Occipital lobe (tissue), 1 donor: ENCODE measurements at regions not wholly inside any gene's neighbourhood (a gene's known extent, or its start where the extent isn't known, plus 50 kb on each side); places are given as distances from the start of the nearest gene placed in this dataset.
"Not testable (repeated sequence)": the region's sequence is repeated elsewhere in the genome, so short reads cannot be mapped to it uniquely, and the experiment has no call there.

Experiments
- DNase-seq: peaks from one replicate; lab custom pipeline; 2025; lab: John Stamatoyannopoulos, UW

DNA sequence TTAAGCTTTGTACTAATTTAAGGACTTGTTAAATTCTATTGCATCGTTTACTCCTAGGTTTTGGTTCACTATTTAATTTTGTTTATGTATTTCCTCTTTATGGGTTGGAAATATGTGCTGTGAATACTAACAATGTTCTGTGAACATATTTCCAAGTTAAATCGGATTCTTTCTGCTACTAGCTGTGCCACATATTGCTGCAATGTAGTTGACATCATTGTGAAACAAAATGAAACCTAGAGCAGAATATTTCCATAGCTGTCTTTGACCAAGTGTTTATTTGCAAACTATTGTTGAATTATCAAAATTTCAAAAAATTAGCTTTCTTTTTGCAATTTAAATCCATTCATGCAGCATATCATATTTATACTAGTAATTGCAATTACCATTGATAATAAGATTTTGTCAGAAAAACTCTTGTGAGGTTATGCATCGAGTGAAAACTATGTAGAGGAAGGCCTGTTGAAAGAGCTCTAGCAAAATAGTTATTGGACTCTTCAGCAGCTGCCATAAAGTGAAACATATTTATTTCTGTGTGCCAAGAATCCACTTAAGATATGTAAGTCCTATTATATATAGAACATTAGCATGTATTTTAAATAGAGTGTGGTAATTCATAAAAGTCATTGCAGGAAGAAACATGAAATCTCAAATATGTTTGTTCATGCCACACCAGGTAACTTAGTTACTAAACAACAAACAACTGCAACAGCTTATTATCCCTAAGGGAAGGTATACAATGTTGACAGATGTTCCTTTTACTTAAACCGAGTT, 575.1 kb downstream of the SLITRK6 start:
- DNase-seq = no peak

DNA sequence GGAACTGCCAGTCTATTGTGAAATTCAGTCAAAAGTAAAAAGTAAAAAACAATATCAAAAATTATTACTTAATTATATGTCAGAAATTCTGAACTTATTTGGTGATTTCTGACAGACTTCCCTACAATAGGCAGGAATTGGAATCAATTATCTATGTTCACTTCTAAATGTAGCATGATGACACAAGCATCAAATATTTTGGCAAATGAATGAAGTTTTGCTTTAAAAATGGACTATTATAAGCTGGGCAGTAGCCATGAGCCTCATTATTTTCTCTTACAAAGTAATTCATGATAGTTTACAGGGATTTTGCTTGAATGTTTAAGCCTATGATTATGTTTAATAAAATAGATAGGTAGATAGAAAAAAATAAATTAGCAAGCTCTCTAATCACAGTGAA, 582.6 kb downstream of the SLITRK6 start:
- no peak for DNase-seq

DNA sequence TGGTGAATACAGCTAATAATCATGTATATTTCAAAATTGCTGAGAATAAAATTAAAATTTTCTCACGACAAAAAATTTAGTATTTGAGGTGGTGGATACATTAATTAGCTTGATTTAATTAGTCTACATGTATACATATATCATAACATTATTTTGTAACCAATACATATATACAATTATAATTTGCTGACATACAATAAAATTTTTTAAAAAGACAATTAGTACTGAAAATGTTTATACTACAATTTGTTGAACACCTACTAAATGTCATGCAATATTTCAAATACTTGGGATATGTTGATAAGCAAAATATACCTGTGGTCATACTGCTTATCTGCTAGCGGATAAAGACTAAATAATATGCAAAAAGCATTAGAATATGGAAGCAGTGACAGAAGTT, 586.5 kb downstream of the SLITRK6 start:
- DNase-seq = no peak

- DNase-seq = no peak
Observed at GRCh38 chr13:85204668-85205344, 594.4 kb downstream of the SLITRK6 start.

DNA sequence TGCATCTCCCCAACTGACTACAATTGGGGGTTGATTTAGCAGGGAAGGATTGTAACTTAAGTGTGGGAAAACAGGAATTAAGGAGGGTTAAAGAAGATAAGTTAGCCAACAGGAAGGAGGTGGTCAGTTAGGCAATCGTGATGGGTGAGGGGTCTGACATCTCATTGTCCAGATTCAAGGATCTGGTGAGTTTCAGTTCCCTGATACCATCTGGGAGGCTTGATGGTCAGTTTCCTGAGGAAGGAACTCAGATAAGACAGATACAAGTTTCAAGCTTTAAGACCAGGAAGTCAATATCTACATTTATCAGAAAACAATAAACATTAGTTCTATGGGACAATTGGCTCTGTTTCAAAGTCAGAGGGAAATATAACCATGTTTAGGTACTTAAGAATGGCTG, 601.8 kb downstream of the SLITRK6 start:
- no peak for DNase-seq

DNA sequence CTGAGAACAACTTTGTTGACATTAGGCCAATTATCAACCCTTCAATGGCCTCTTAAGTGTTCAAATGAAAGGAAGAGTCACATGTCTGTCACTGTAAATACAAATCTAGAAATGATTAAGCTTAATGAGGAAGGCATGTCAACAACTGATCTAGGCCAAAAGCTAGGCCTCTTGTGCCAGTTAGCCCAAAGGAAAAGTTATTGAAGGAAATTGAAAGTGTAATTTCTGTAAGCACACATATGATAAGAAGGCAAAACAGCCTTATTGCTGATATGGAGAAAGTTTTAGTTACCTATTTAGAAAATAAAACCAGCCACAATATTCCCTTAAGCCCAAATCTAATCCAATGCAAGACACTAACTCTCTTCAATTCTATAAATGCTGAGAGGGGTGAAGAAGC, 604.7 kb downstream of the SLITRK6 start:
- no peak for DNase-seq

DNA sequence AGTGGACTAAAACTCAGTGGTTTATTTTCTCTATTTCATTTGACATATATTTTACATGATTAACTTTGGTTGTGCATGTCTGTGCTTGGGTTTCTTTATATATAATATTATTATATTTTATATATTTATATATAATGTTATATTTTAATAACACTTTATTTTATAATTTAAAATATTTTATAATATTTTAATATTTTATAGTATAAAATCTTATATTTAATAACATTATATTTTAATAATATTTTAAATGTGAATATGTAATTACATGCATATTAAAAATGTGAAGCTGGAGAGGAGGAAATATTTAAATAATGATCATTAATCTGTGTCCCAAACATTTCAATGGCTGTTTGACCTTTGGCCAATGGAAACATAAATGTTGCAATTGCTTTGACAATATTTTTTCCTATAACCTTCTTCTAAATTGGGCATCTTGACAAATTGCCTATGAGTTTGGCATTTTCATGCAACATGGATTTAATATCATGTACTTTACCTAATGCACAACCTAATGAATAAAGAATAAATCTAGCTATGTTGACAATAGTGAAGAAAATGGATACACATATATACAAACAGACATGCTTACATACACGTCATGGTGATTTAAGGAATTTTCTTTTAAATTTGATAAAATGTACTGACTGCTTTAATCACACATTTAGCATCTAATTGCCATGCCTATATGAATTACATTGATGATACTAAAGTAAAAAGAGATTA, 607.1 kb downstream of the SLITRK6 start:
- no peak for DNase-seq

- DNase-seq = no peak
Observed at GRCh38 chr13:85186356-85187045, 612.7 kb downstream of the SLITRK6 start.

GRCh38 chr13:85174291-85174690, 624.9 kb downstream of the SLITRK6 start:
- no peak for DNase-seq

GRCh38 chr13:85170372-85170771, 628.8 kb downstream of the SLITRK6 start:
- DNase-seq = no peak

DNA sequence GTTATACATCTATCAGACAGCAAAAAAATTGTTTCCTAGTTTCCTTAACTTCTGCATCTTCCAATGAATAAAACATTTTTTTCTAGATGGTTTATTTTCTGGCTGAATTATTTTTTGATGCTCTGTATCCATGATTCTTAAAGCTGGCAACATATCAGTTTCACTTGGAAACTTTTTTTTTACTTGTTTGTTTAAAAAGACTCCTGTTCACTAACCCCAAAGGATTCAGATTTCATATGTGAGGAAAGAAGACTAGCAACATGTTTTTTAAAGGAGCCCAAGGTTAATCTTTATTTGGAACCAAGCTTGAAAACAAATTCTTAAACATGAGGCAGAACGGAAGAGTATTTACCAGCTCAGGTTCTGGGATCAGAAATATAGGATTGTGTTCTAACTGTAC, 632.3 kb downstream of the SLITRK6 start:
- DNase-seq = no peak

GRCh38 chr13:85163063-85163462, 636.2 kb downstream of the SLITRK6 start:
- no peak for DNase-seq

DNA sequence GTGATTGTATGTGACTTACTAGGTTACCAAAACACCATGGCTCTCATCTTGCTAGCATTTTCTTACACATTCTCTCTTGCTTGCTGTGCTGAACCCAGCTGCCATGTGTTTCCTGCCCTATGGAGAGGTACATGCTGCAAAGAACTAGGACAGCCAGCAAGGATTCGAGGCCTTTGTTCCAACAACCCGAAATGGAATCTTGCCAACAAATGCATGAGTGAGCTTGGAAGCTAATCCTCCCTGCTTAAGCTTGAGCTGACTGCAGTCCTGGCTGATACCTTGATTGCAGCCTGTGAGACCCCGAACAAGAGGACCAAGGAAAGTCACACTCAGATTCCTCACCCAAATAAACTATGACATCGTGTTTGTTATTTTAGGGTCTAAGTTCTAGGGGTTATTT, 651.2 kb downstream of the SLITRK6 start:
- no peak for DNase-seq

DNA sequence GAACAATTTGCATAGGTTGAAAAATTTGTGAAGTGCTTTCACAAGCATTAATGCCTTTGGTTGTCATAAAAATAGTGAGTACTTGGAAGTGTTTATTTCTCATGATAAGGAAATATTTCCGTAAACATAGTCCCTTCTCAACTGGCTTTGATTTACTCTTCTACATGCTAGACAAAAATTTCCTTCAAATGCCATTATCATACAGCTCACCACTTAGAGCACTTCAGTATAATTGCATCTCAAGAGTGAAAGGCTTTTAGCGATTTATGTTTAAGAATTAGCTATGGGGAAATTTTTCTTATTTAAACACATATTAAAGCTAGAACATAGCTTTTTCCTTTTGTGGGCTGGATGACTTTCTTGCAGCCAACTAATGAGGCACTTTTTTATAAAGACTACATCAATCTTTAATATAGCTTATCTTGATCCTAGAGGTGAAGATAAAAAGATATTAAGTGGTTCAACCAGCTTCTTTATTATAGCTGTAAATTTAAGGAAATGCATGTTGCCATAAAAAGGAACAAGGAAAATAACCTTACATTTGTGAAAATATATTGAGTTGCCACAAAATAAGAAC, 656.8 kb downstream of the SLITRK6 start:
- DNase-seq = no peak

GRCh38 chr13:85141401-85141800, 657.8 kb downstream of the SLITRK6 start:
- no peak for DNase-seq

GRCh38 chr13:85140192-85140591, 659.0 kb downstream of the SLITRK6 start:
- no peak for DNase-seq

- DNase-seq = no peak
Observed at GRCh38 chr13:85137516-85137915, 661.7 kb downstream of the SLITRK6 start.

GRCh38 chr13:85132986-85133385, 666.2 kb downstream of the SLITRK6 start:
- DNase-seq = no peak

DNA sequence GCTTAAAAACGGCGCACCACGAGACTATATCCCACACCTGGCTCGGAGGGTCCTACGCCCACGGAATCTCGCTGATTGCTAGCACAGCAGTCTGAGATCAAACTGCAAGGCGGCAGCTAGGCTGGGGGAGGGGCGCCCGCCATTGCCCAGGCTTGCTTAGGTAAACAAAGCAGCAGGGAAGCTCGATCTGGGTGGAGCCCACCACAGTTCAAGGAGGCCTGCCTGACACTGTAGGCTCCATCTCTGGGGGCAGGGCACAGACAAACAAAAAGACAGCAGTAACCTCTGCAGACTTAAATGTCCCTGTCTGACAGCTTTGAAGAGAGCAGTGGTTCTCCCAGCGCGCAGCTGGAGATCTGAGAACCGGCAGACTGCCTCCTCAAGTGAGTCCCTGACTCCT, 675.7 kb downstream of the SLITRK6 start:
- DNase-seq = not testable (repeated sequence)

GRCh38 chr13:85108356-85108755, 690.9 kb downstream of the SLITRK6 start:
- no peak for DNase-seq

DNA sequence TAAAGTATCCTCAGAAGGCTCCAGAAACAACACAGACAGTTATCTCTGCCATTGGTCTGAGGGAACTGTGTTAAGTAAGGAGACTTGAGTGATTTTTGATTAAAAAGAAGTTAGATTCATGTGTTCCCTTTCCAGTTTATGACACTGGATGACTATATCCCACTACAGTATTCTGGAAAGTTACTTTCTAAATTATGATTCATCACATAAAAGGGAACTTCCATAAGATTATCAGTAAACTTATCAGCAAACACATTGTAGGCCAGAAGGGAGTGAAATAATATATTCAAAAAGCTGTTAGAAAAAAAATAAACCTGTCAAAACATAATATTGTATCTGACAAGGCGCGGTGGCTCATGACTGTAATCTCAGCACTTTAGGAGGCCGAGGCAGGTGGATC, 700.0 kb downstream of the SLITRK6 start:
- no peak for DNase-seq
